Breast epithelium (tissue), 3 donors: ENCODE measurements at regions not wholly inside any gene's neighbourhood (a gene's known extent, or its start where the extent isn't known, plus 50 kb on each side); places are given as distances from the start of the nearest gene placed in this dataset.

ENCODE experiments used
- POLR2A ChIP-seq: fragments of 450-650 bp; IDR thresholded peaks from one replicate; pipeline ENCODE4 v1.6.1; 2016; ENCODE audit warnings: antibody characterized with exemption, mild to moderate bottlenecking, moderate library complexity
- POLR2AphosphoS5 ChIP-seq, 3 donors: sonication (generic); formaldehyde crosslinking; IDR thresholded peaks; one replicate each; pipeline ENCODE4 v1.6.1; 2017; ENCODE audit warnings: antibody characterized with exemption in 3 of 3
- TF ChIP-seq, protein P1 (sequence below), 3 donors: fragments of 450-650 bp; IDR thresholded peaks; one replicate each; pipeline ENCODE4 v1.5.1; 2016 to 2017; ENCODE audit warnings: antibody characterized with exemption in 3 of 3, mild to moderate bottlenecking in 3 of 3, moderate library complexity in 3 of 3

DNA sequence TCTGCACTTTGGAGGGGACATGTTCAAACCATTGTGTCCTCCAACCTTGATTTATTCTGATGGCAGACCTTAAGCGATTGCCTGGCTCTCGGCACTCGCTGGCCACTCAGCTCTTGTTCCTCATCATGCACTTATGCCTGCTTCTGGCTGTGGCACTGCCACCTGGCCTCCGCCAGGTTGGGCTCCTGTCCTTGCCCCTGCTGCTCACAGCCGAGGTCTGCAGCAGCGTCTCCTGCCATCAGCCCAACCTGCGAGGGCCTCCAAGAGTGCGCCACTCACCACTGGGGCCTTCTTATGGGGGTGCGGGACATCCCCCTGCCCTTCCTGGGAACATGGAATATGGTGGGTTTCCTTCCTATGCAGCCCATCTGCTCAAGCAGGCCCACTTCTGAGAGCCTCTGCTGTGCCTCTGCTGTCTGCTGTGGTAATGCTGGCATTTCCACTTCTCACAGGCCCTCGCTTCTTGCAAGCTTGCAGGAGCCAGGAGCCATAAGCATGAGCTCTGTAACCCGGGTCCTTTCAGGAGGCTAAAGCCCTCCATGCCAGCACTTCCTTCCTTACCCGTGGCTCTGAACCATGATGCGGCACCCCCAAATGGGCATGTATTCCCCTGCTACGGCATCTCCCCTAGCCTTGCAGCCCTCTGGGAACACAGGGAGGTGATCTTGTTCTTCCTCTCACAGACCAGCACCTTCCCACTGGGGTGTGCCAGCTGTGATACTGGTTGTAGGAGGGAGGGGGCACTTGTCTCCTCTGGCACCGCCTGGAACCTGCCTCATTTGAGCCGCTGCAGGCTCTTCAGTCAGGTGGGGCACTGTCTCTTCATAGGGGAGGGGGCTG is 58.6 kb upstream of the HS6ST1 start:
- TF ChIP-seq, protein P1, sequence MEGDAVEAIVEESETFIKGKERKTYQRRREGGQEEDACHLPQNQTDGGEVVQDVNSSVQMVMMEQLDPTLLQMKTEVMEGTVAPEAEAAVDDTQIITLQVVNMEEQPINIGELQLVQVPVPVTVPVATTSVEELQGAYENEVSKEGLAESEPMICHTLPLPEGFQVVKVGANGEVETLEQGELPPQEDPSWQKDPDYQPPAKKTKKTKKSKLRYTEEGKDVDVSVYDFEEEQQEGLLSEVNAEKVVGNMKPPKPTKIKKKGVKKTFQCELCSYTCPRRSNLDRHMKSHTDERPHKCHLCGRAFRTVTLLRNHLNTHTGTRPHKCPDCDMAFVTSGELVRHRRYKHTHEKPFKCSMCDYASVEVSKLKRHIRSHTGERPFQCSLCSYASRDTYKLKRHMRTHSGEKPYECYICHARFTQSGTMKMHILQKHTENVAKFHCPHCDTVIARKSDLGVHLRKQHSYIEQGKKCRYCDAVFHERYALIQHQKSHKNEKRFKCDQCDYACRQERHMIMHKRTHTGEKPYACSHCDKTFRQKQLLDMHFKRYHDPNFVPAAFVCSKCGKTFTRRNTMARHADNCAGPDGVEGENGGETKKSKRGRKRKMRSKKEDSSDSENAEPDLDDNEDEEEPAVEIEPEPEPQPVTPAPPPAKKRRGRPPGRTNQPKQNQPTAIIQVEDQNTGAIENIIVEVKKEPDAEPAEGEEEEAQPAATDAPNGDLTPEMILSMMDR (IDR thresholded peaks at IDR 0.05) = no peak
- TF ChIP-seq POLR2A (no peak), POLR2AphosphoS5 (IDR thresholded peaks at IDR 0.05) (no peak)
